ENCODE measurements at regions not wholly inside any gene's neighbourhood (a gene's known extent, or its start where the extent isn't known, plus 50 kb on each side); places are given as distances from the start of the nearest gene placed in this dataset.

- H3K9me3 Mint-ChIP-seq: peaks cover 3% of the 10 kb centered on the region
- no peak for DNase-seq (ENCODE audit: low read depth, low spot score)
Measured at GRCh38 chr6:139439349-139439748, 64.9 kb upstream of the CITED2 start.

GRCh38 chr6:139438775-139439174 lies 64.3 kb upstream of the CITED2 start:
- TF ChIP-seq CTCF (conservative IDR thresholded peaks at IDR 0.05): no peak
- Mint-ChIP-seq H3K4me1 (peaks cover 8% of the 10 kb centered on the region), H3K36me3 (ENCODE audit: low read depth) (no peaks in the 10 kb centered on the region), H3K27ac (ENCODE audit: unreplicated experiment) (no peak overlapping the region), H3K27me3 (ENCODE audit: low read depth) (no peaks in the 10 kb centered on the region), H3K4me3 (no peak overlapping the region), H3K9me3 (peaks cover 3% of the 10 kb centered on the region)
- DNase-seq (ENCODE audit: low read depth, low spot score): no peak

More at GRCh38 chr6:139439349-139439748, 64.9 kb upstream of the CITED2 start:
- Mint-ChIP-seq H3K4me1 (peaks cover 8% of the 10 kb centered on the region), H3K4me3 (no peak overlapping the region), H3K27ac (ENCODE audit: unreplicated experiment) (no peak overlapping the region), H3K27me3 (ENCODE audit: low read depth) (no peaks in the 10 kb centered on the region), H3K36me3 (ENCODE audit: low read depth) (no peaks in the 10 kb centered on the region)
- no peak for TF ChIP-seq CTCF (conservative IDR thresholded peaks at IDR 0.05)

GRCh38 chr6:139436957-139437348 lies 62.5 kb upstream of the CITED2 start:
- no peak for DNase-seq (ENCODE audit: low read depth, low spot score)
- Mint-ChIP-seq H3K36me3 (ENCODE audit: low read depth) (no peaks in the 10 kb centered on the region), H3K4me1 (peaks cover 4% of the 10 kb centered on the region), H3K27me3 (ENCODE audit: low read depth) (no peaks in the 10 kb centered on the region), H3K27ac (ENCODE audit: unreplicated experiment) (no peak overlapping the region), H3K4me3 (no peak overlapping the region), H3K9me3 (peaks cover 3% of the 10 kb centered on the region)
- TF ChIP-seq CTCF (conservative IDR thresholded peaks at IDR 0.05): no peak

- TF ChIP-seq CTCF (conservative IDR thresholded peaks at IDR 0.05): no peak
- H3K4me3 Mint-ChIP-seq: no peak overlapping the region
- no peaks in the 10 kb centered on the region for H3K27me3 Mint-ChIP-seq (ENCODE audit: low read depth)
- H3K4me1 Mint-ChIP-seq: peaks cover 4% of the 10 kb centered on the region
- peaks cover 3% of the 10 kb centered on the region for H3K9me3 Mint-ChIP-seq
- H3K27ac Mint-ChIP-seq (ENCODE audit: unreplicated experiment): no peak overlapping the region
- H3K36me3 Mint-ChIP-seq (ENCODE audit: low read depth): no peaks in the 10 kb centered on the region
- no peak for DNase-seq (ENCODE audit: low read depth, low spot score)
Measured at GRCh38 chr6:139436200-139436956, 61.9 kb upstream of the CITED2 start.

GRCh38 chr6:139433631-139434419 lies 59.4 kb upstream of the CITED2 start:
- H3K36me3 Mint-ChIP-seq (ENCODE audit: low read depth): no peaks in the 10 kb centered on the region
- no peak for DNase-seq (ENCODE audit: low read depth, low spot score)
- no peak overlapping the region for H3K27ac Mint-ChIP-seq (ENCODE audit: unreplicated experiment)
- H3K27me3 Mint-ChIP-seq (ENCODE audit: low read depth): no peaks in the 10 kb centered on the region
- no peak for TF ChIP-seq CTCF (conservative IDR thresholded peaks at IDR 0.05)
- peaks cover 13% of the 10 kb centered on the region for H3K4me1 Mint-ChIP-seq
- no peak overlapping the region for H3K4me3 Mint-ChIP-seq
- H3K9me3 Mint-ChIP-seq: no peaks in the 10 kb centered on the region

Data from neural crest cell (in vitro differentiated cells).